HL-60 (cell line): ENCODE measurements at regions not wholly inside any gene's neighbourhood (a gene's known extent, or its start where the extent isn't known, plus 50 kb on each side); places are given as distances from the start of the nearest gene placed in this dataset.

Experiments
- DNase-seq, 2 experiments: peaks; one replicate each; pipeline ENCODE4 v3.0.0-alpha.2; 2010 to 2020; ENCODE audit warnings: low read depth in 1 of 2, low spot score in 1 of 2
- H3K27ac ChIP-seq: fragments of 250-450 bp; sonication (Bioruptor Pico); replicated peaks from 2 replicates; pipeline ENCODE4 v1.5.1; 2020; ENCODE audit warnings: mild to moderate bottlenecking, moderate library complexity
- H3K27me3 ChIP-seq: fragments of 250-450 bp; sonication (Bioruptor Pico); 2 replicates; pipeline ENCODE4 v1.5.1; 2021; ENCODE audit warnings: mild to moderate bottlenecking, moderate library complexity; ENCODE audit not compliant: insufficient read depth, poor library complexity, severe bottlenecking
- H3K4me3 ChIP-seq: replicated peaks from 2 replicates; pipeline ENCODE4 v1.5.1; 2011; ENCODE audit warnings: mild to moderate bottlenecking, control low read depth, low read length; ENCODE audit not compliant: insufficient read depth
- GABPA ChIP-seq: IDR thresholded peaks from 2 replicates; pipeline ENCODE4 v1.6.1; 2012; ENCODE audit warnings: low read depth
- POLR2AphosphoS5 ChIP-seq: IDR thresholded peaks from 2 replicates; pipeline ENCODE4 v1.6.1; 2012; ENCODE audit warnings: low read depth
- SPI1 ChIP-seq: IDR thresholded peaks from 2 replicates; pipeline ENCODE4 v1.6.1; 2012; ENCODE audit warnings: low read depth, mild to moderate bottlenecking, borderline replicate concordance
- TF ChIP-seq, protein P1 (sequence below): IDR thresholded peaks from 2 replicates; pipeline ENCODE4 v1.6.1; 2012; ENCODE audit warnings: low read depth; ENCODE audit not compliant: insufficient replicate concordance
- TF ChIP-seq, protein P2 (sequence below): IDR thresholded peaks from one replicate; pipeline ENCODE4 v1.5.1; 2011; ENCODE audit warnings: low read length, control low read depth, inconsistent platforms; ENCODE audit not compliant: insufficient read depth

DNA sequence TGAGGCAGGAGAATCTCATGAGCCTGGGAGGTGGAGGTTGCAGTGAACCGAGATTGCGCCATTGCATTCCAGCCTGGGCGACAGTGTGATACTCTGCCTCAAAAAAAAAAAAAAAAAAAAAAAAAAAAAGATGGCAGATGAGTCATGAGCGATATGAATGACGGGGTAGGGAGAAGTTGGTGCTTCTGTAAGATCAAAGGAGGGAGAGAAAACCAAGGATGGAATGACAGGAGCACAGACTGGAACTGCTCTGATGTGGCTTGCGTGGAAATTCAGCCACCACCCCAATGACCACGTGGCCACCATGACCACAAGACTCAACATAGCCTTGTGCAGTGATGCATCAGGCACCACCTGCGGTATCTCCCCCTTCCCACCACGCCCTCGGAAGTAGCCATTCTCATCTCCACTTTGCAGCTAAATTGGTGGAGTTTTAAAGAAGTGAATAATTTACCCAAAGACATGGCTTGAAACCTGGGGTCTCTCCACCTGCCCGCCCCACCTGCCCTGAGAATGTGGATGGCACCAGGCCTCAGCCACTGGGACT lies 96.0 kb downstream of the ACKR3 start:
- no peak for DNase-seq
- TF ChIP-seq, protein P1, sequence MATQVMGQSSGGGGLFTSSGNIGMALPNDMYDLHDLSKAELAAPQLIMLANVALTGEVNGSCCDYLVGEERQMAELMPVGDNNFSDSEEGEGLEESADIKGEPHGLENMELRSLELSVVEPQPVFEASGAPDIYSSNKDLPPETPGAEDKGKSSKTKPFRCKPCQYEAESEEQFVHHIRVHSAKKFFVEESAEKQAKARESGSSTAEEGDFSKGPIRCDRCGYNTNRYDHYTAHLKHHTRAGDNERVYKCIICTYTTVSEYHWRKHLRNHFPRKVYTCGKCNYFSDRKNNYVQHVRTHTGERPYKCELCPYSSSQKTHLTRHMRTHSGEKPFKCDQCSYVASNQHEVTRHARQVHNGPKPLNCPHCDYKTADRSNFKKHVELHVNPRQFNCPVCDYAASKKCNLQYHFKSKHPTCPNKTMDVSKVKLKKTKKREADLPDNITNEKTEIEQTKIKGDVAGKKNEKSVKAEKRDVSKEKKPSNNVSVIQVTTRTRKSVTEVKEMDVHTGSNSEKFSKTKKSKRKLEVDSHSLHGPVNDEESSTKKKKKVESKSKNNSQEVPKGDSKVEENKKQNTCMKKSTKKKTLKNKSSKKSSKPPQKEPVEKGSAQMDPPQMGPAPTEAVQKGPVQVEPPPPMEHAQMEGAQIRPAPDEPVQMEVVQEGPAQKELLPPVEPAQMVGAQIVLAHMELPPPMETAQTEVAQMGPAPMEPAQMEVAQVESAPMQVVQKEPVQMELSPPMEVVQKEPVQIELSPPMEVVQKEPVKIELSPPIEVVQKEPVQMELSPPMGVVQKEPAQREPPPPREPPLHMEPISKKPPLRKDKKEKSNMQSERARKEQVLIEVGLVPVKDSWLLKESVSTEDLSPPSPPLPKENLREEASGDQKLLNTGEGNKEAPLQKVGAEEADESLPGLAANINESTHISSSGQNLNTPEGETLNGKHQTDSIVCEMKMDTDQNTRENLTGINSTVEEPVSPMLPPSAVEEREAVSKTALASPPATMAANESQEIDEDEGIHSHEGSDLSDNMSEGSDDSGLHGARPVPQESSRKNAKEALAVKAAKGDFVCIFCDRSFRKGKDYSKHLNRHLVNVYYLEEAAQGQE, result no peak
- TF ChIP-seq, protein P2, sequence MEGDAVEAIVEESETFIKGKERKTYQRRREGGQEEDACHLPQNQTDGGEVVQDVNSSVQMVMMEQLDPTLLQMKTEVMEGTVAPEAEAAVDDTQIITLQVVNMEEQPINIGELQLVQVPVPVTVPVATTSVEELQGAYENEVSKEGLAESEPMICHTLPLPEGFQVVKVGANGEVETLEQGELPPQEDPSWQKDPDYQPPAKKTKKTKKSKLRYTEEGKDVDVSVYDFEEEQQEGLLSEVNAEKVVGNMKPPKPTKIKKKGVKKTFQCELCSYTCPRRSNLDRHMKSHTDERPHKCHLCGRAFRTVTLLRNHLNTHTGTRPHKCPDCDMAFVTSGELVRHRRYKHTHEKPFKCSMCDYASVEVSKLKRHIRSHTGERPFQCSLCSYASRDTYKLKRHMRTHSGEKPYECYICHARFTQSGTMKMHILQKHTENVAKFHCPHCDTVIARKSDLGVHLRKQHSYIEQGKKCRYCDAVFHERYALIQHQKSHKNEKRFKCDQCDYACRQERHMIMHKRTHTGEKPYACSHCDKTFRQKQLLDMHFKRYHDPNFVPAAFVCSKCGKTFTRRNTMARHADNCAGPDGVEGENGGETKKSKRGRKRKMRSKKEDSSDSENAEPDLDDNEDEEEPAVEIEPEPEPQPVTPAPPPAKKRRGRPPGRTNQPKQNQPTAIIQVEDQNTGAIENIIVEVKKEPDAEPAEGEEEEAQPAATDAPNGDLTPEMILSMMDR, result no peak
- TF ChIP-seq POLR2AphosphoS5 (no peak), SPI1 (no peak)
- H3K4me3 ChIP-seq, result no peak overlapping the region
- no peaks in the 10 kb centered on the region for H3K27me3 ChIP-seq
- H3K27ac ChIP-seq, result no peak overlapping the region

DNA sequence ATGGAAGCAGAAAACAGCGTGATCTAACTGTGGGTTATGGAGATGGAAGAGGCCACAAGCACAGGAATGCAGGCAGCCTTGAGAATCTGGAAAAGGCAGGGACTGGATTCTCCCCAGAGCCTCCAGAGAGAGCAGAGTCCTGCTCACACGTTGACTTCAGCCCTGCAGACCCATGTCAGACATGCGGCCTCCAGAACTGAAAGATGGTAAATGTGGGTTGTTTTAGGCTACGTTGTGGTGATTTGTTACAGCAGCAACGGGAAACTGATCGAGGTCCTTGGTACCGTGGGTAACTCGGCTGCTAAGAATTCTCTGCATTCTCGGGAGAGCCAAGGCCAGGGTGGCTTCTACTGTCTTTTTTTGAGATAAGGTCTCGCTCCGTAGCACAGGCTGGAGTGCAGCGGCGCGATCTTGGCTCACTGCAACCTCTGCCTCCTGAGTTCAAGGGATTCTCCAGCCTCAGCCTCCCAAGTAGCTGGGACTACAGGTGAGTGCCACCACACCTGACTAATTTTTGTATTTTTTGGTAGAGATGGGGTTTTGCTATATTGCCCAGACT lies 97.1 kb downstream of the ACKR3 start:
- TF ChIP-seq, protein P1, result no peak
- TF ChIP-seq GABPA, result no peak
- TF ChIP-seq SPI1, result no peak
- TF ChIP-seq POLR2AphosphoS5, result no peak
- TF ChIP-seq, protein P2, result no peak
- H3K4me3 ChIP-seq, result no peak overlapping the region
- no peak overlapping the region for H3K27ac ChIP-seq
- no peak for DNase-seq
- no peaks in the 10 kb centered on the region for H3K27me3 ChIP-seq

DNA sequence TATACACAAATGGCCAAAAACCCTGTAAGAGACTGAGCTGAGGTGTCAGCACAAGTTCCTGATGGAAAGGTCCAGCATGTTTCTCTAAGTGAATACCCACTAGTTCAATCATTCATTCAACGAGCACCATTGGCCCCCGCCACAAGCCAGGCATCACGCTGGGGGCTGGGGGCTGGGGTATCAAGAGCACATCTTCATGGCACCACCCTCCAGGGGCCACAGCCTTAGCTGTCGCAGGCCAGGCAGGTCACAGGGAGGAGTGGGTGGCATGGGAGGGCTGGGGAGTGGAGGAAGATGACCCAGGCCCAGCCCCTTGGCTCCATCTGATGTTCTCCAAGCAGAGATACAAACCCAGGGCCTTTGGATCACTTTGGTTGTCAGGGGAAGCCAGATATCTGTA lies 97.9 kb downstream of the ACKR3 start:
- H3K4me3 ChIP-seq, result no peak overlapping the region
- no peaks in the 10 kb centered on the region for H3K27me3 ChIP-seq
- no peak overlapping the region for H3K27ac ChIP-seq
- no peak for DNase-seq
- TF ChIP-seq POLR2AphosphoS5 (no peak), GABPA (no peak), SPI1 (no peak)
- TF ChIP-seq, protein P1, result no peak
- TF ChIP-seq, protein P2, result no peak
